HG02798 (cell line): ENCODE measurements at regions not wholly inside any gene's neighbourhood (a gene's known extent, or its start where the extent isn't known, plus 50 kb on each side); places are given as distances from the start of the nearest gene placed in this dataset.
"Not testable (repeated sequence)": the region's sequence is repeated elsewhere in the genome, so short reads cannot be mapped to it uniquely, and the experiment has no call there.

ENCODE experiments used
- ATAC-seq: cut with Tn5 transposase; IDR thresholded peaks from one replicate; pipeline ENCODE4 v1.9.1; 2021; ENCODE audit warnings: mild to moderate bottlenecking; ENCODE audit not compliant: unreplicated experiment, poor library complexity

- no peak for ATAC-seq
Measured at GRCh38 chr2:242041816-242042215, 172.3 kb downstream of the RTP5 start.

- no peak for ATAC-seq
Measured at GRCh38 chr2:242043538-242044312, 174.2 kb downstream of the RTP5 start.

GRCh38 chr2:242044313-242044590, 174.7 kb downstream of the RTP5 start:
- ATAC-seq = no peak

- not testable (repeated sequence) for ATAC-seq
Measured at GRCh38 chr2:242045596-242046144, 176.1 kb downstream of the RTP5 start.

DNA sequence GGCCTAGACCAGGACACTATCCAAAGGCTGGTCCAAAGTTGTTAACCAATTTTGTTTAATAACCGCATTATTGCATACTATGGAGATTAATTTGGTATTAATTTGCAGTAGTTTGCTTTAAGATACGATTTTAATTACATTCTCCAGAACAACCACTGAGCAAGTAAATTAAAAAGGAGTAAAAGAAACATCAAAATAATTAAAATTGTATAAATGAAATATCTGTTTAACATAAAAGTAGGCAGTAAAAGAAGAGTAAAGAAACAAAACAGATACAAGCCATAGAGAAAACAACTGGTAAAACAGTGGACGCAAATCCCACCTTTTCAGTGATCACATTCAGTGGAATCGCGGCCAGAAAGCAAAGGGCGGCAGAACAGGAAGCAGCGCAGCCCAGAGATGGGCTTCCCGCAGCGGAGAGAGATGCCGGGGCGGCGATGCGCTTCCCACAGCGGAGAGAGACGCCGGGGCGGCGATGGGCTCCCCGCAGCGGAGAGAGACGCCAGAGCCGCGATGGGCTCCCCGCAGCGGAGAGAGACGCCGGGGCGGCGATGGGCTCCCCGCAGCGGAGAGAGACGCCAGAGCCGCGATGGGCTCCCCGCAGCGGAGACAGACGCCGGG, 176.8 kb downstream of the RTP5 start:
- ATAC-seq = no peak

GRCh38 chr2:242047963-242048362, 178.4 kb downstream of the RTP5 start:
- ATAC-seq = no peak

GRCh38 chr2:242048479-242048878, 178.9 kb downstream of the RTP5 start:
- no peak for ATAC-seq

DNA sequence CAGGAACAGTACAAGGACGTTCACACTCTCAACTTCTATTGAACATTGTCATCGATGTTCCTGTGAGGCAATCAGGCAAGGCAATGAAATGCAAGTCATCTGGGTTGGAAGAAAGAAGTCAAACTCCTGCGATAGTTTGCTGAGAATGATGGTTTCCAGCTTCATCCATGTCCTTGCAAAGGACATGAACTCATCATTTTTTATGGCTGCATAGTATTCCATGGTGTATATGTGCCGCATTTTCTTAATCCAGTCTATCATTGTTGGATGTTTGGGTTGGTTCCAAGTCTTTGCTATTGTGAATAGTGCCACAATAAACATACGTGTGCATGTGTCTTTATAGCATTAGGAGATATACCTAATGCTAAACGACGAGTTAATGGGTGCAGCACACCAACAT, 180.0 kb downstream of the RTP5 start:
- ATAC-seq = not testable (repeated sequence)

DNA sequence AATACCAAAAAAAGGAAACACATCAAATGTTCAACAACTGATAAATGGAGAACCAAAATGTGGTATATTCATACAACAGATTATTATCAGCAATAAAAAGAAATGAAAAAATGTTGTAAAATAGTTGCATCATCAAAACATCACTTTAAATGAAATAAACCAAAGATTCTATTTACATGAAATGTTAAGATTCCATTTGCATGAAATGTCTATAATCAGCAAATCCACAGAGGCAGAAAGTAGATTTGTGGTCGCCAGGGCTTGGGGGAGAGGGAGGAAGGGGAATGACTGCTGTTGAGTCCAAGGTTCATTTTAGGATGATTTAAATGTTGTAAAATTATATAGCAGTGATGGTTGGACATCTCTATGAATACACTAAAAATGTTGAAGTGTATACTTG, 181.9 kb downstream of the RTP5 start:
- no peak for ATAC-seq

- no peak for ATAC-seq
Measured at GRCh38 chr2:242052421-242052820, 182.9 kb downstream of the RTP5 start.

DNA sequence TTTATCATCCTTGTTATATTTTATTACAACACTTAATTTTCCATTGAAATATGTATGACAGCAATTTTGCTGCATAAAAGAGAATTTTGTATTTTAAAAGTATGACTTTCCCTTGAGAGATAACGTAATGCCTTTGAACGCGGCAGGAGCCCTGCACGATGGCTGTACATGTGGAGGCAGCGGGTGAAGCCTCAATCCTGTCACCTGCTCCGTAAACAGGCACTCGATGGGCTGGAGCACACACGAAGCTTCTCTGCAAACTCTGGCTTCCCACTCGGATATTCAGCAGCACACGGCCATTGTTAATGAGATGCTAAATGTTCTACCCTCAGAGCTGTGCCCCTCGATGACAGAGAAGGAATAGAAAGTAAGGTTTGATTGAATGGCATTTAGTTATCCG, 184.4 kb downstream of the RTP5 start:
- ATAC-seq = no peak

- no peak for ATAC-seq
Measured at GRCh38 chr2:242054406-242054805, 184.9 kb downstream of the RTP5 start.

DNA sequence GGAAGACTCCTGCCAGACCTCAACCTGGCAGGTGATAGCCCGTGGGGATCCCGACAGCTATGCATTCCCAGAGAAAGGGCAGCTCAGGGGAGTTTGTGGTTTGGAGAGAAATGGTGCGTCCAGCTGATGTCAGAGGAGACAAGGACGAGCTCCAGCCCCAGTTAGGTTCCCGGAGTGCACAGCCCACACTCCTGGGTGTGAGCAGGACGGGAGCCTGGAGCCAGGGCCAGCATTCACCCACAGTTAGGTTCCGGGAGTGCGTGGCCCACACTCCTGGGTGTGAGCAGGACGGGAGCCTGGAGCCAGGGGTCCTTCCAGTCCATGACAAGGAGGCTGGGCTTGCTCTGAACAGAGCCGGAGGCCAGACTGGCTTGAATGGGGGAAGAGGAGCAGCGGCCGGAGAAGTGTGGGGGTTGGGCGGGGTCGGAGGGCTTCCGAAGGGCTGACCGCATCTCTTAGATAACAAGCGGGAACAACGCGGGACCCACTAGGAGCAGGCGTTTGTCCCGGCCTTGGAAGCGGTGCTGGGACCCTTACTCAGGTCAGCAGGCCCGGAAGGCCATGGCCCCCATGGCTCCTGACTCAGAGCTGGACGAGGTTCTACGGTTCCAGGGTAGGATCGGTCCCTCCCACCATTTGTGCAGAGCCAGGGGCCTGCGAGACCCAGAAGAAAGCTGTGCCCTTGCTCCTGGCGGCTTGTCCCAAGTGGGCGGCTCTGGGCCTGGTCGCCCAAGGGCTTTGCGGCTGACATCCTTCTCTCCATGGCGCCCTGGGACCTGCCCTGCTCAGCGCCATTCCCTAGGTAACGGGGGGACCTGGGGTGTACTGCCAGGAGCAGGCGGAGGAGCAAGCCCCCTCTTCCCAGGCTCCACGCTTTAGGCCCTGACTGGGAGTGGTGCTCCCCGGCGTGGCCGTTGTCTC, 185.6 kb downstream of the RTP5 start:
- ATAC-seq = no peak

DNA sequence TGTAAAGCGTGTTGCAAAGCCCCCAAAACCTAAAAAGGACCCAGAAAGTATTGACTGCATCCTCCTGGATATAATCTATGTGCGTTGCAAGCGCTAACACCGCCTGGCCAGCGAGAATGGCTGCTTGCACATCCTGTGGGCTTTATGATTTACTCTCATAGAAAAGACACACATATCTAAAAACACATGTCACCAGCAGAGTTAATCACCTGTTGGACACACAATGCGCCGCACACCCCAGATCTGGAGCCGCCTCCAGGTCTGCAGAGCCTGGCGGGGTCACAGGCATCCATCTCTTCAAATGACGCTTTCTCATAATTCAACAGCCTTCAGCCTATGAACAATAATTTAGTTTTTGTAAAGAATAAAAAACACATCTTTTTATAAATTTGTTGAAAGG, 186.5 kb downstream of the RTP5 start:
- no peak for ATAC-seq

DNA sequence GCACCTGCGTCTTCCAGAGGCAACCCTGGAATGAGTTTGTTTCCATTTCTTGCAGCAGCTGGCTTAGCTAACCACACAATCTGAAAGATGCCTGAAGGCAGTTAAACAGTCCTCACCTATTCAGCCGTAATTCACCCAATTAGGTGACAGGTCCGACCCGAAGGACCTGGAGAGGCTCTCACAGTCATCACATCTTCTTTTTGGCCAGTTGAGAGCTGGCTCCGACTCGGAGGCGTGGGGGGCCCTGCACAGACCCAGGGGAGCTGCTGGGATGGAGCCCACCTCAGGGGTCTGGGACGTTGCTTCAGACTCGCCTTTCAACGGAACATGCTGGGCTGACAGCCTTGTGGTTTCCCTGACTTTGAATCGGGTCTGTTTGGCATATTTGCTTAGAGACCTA, 187.3 kb downstream of the RTP5 start:
- ATAC-seq = no peak

- no peak for ATAC-seq
Measured at GRCh38 chr2:242057379-242058040, 188.0 kb downstream of the RTP5 start.

GRCh38 chr2:242058116-242058680, 188.7 kb downstream of the RTP5 start:
- no peak for ATAC-seq

- ATAC-seq = no peak
Measured at GRCh38 chr2:242059566-242059965, 190.0 kb downstream of the RTP5 start.

DNA sequence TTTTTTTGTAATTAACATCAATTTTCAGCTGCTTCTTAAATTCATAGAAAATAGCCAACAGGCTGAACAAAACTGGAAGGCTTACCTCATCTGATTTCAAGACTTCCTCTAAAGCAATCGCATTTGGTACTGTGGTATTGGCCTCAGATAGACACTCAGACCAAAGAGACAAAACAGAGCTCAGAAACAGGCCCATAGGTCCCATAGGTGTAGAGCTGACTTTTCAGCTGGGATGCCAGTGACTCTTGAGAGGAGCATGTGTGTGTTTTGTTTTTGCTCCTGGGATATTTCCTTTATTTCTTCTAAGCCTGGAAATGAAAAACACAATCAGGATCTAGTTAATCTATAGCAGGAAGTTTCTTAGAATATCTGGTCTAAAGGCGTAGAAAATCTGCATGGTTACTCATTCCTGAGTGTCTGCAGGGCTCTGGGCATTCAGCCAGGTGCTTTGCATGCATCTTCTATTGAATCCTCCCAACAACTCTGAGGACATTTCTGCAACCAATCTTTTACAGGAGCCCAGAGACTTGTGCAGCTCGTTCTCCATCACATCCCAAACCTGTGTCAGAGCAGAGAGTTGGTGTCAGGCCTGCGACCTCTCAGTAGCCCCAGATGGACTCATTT, 190.8 kb downstream of the RTP5 start:
- ATAC-seq = no peak

DNA sequence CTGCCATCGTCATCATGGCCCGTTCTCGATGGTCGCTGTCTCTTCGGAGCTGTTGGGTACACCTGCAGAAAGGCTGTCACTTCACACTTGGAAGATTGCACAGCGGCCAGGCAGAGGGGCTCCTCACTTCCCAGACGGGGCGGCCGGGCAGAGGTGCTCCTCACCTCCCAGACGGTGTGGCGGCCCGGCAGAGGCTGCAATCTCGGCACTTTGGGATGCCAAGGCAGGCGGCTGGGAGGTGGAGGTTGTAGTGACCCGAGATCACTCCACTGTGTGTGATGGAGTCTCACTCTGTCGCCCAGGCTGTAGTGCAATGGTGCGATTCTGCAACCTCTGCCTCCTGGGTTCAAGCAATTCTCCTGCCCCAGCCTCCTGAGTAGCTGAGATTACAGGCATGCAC, 192.4 kb downstream of the RTP5 start:
- not testable (repeated sequence) for ATAC-seq
